GM19467 (cell line): ENCODE measurements at regions not wholly inside any gene's neighbourhood (a gene's known extent, or its start where the extent isn't known, plus 50 kb on each side); places are given as distances from the start of the nearest gene placed in this dataset.
"Not testable (repeated sequence)": the region's sequence is repeated elsewhere in the genome, so short reads cannot be mapped to it uniquely, and the experiment has no call there.

Experiments used
- ATAC-seq: cut with Tn5 transposase; IDR thresholded peaks from one replicate; pipeline ENCODE4 v1.9.1; 2021; ENCODE audit warnings: mild to moderate bottlenecking, moderate library complexity; ENCODE audit not compliant: unreplicated experiment

DNA sequence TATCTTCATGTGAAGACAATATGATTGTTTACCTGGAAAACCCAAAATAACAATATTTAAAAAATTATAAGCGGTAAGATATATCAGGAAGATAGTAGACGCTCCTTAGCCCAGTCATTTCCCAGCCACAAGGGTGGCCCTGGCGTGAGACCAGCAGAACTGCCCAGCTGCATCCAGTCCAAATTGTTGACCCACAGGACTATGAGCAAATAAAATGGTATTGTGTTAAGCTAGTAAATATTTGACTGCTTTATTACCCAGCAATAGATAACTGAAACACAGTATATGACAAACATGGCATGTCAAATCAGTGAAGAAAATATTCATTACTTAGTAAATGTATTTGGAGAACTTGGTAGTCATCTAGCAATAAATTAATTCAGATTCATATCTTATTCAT, 294.3 kb upstream of the SPAG17 start:
- ATAC-seq = no peak

DNA sequence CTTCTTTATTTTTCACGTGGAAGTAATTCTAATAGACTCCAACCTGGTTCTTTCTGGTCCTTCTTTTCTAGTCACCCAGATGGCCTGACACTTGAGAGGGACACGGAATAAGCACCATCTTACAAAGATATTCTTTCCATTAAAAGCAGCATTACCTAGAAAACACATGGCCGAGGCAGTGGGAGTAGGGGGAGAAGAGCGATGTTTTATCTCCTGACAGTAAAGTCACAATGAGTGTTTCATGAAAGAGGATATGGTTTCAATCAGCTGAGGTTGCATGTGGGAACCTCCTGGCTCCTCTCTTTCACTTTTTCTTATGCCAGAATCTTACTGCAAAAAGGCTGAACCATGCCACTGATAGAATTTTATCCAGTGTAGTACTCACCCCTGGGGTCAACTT, 288.8 kb upstream of the SPAG17 start:
- ATAC-seq = no peak

DNA sequence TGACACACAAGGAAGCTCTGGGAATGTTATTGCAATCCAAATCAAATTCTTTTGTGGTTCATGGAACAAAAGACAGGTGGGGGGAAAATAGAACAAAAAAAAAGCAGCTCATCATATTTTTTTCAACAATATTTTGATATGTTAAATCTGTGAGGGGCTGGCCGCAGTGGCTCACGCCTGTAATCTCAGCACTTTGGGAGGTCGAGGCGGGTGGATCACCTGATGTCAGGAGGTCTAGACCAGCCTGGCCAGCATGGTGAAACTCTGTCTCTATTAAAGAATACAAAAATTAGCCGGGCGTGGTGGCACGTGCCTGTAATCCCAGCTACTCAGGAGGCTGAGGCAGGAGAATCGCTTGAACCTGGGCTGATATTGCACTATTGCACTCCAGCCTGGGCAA, 279.4 kb upstream of the SPAG17 start:
- ATAC-seq = not testable (repeated sequence)

DNA sequence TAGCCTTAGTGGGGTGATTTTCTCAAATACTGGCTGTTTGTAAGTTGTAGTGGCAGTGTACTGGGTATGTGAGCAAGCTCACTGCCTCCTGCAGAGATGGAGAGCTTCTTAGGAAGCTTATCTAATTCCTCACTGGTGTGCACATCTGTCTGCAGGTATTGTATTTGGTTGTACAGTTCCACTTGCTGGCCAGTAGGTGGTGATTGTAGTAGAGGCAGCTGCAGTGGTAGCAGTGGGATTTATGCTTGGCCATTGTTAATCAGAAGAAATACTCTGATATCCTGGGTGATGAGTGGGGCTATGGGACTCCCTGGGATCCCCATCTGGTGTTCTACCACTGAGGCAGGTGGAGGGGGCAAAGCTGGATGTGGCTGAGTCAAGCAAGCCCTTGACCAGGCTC, 276.1 kb upstream of the SPAG17 start:
- no peak for ATAC-seq

DNA sequence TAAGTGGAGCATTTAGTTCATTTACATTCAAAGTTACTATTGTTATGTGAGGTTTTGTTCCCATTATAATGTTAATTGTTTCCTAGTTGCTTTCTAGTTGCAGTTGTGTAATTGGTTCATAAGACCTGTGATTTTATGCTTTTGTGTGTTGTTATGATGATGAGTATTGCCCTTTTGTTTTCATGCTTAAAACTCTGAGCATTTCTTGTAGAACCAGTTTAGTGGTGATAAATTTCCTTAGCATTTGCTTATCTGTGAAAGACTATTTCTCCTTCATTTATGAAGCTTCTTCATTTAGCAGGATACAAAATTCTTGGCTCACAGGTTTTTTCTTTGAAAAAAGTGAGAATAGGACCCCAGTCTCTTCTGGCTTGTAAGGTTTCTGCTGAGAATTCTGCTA, 274.8 kb upstream of the SPAG17 start:
- no peak for ATAC-seq

DNA sequence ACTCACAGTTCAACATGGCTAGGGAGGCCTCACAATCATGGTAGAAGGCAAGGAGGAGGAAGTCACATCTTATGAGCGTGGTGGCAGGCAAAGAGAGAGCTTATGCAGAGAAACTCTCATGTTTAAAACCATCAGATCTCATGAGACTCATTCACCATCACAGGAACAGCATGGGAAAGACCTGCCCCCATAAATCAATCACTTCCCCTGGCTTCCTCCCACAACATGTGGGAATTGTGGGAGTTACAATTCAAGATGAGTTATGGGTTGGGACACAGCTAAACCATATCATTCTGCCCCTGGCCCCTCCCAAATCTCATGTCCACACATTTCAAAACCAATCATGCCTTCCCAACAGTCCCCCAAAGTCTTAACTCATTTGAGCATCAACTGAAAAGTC, 268.8 kb upstream of the SPAG17 start:
- not testable (repeated sequence) for ATAC-seq

DNA sequence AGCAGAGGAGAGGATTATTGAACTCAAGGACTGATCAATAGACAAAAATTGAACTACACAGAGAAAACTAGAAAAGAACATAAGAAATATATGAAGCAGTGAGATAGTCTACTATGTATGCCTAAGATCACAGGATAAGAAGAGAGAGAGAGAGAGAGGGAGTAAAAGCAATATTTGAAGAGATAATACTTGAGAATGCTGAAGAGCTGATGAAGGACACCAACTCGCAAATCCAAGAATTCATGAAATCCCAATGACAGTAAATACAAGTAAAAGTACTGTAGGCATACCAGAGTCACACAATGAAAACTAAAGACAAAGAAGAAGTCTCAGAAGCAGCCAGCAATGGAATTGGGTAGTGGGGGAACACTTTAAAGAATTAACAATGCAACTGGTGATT, 260.1 kb upstream of the SPAG17 start:
- no peak for ATAC-seq

DNA sequence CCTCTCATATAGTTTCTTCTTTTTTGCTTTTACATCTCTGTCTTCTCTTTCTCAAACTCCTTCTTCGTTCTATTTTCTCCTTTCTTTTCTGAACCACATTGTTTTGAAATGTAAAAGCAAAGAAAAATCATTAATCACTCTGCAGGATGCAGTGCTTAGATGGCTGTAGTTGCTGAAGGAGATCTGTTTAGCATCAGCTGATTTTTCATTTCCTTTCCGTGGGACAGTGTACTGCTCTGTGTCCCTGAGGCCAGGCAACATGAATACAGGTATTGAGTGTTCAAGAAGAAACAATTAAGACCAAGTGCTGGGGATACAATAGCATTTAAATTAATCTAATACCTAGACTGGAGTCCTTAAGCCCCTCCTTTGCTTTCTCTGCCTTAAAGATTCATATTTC, 257.2 kb upstream of the SPAG17 start:
- no peak for ATAC-seq

DNA sequence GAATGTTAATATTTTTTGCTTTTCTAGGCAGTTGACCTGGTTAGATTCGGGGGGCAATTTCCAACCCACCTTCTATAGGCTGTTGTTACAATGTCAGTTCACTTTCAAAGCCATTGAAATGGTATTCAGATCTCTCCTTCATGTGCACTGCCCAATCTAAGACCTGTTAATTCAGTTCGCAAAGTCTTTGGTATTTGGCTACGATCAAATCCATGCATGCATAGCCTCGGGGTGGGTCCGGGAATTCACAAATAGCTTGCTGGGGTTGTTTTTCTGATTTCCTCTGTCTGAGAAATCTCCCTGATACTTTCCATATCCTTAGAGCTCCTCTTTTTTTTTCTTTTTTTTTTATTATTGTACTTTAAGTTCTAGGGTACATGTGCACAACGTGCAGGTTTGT, 252.6 kb upstream of the SPAG17 start:
- ATAC-seq = no peak

DNA sequence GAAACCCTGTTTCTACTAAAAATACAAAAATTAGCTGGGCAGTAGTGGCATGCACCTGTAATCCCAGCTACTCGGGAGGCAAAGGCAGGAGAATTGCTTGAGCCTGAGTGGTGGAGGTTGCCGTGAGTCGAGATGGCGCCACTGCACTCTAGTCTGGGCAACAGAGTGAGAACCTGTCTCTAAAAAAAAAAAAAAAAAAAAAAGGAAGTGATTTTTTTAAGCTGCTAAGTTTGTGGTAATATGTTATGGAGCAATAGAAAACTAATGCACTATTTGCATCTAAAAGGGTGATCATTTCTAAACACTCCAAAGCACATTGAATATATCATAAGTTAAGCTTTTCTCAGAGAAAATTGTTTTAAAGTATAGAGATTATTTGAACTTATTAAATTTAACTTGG, 244.8 kb upstream of the SPAG17 start:
- ATAC-seq = no peak

DNA sequence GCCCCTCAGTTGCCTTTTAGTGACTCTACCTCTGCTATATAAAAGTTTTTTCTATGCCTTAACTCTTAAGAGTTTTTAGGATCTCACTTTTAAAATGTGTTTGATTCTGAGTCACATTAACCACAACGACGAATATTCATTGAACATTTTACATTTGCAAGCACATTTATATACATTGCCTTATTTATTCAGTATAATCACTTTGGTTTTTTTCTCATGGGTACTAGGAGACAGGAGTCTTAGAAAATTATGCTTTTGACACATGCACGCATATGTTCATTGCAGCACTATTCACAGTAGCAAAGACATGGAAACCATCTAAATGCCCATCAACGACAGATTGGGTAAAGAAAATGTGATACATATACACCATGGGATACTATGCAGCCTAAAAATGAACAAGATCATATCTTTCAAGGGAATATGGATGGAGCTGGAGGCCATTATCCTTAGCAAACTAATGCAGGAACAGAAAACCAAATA, 236.9 kb upstream of the SPAG17 start:
- no peak for ATAC-seq

DNA sequence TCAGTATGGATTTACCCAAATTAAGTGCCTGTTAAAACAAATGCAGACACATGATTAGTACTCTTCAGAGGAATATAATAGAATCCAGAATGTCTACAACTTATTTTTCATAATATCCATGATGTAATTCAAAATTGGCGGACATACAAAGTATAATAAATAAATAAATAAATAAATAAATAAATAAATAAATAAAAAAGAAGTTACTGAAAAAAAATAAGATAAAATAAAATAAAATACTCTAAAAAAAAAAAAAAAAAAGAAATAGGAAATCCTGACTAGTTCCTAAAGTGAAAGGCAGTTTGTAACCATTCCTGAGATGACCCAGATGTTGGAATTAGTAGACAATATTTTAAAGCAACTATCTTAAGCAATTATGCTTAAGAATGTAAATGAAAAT, 219.0 kb upstream of the SPAG17 start:
- no peak for ATAC-seq

DNA sequence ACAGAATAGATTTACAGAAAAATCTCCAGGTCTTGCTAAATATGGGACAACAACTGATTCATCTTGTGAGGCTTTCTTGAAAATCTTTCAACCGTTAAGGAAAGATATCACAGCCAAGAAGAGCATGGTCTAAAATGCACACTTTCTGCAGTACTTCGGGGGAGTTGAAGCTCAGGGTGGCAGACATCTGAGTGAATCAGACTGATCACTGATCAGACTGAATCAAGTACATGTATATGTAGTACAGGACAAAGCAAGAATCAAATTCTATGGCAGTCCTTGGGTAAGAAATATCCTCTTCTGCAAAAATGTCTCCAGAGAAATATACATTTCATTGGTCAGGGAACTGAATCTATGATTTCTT, 212.4 kb upstream of the SPAG17 start:
- ATAC-seq = no peak

DNA sequence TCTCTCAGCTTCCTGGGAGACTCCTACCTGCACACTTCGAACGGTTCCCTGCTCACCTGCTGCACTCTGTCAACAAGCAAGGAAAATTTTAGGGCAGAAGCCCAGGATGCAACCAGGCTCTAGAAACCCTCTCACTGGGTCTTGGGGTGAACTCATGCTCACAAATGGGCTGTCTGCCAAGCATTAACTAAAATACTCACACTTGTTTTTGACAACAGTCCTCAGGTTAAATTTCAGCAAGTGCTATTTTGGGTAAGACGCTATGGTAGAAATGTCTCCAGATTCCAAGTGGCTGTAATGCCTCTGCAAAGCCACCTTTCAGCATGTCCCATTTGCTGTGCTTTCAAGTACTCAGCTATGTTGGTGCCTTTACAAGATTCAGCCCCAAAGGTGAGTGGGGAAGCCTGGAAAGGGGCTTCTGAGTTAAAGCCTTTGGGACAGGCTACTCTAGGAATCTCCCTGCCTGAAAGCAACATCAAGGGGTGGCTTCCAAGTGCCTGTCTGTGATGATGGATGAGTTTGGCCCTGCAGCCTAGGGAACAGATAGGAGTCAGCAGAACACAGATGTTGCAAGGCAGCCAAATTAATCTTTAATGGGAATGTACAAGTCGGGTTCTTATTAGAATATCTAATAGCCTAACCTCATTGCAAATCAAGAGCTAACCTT, 211.9 kb upstream of the SPAG17 start:
- no peak for ATAC-seq

DNA sequence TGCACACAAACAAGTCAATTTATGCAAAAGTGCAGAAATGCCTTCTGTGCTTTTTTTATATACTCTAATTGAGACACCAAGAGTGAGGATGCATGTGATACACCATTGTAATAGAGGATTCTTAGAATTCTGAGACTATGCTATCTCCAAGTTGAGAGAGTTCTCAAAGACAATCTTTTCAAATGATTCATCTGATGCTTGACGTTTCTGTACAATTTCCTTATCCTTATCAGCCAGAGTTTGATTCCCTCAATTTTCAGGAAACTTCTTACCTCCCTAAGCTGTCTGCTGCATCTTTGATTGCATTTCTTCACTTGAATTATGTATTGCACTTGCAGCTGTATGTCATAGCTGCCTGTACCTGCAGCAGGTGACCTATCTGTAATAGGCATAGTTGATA, 211.3 kb upstream of the SPAG17 start:
- no peak for ATAC-seq

DNA sequence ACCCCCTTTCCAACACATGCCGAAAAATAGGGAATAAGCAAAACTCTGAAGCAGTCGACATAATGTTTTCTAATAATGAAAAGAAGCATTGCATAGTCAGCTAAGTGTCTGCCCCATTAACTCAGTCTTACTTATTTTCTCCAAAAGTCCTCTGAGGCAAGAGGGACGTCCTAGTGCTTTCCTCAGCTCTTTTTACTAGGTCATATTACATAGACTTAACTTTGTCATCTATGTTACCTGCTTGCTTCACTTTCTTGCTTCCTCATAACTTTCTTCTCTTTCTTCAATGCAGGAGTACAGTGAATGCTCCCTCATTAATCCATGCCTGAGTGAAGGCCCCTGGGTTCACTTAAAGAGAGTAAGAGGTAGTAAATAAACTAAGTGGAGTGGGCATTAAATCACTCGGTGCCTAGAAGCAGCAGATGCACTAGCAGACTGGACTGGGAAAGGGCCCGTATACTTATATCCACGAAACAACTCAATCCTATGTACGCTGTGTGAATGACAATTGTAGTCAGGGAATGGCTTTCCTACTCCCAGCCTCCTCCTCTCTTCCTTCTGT, 210.5 kb upstream of the SPAG17 start:
- ATAC-seq = no peak

DNA sequence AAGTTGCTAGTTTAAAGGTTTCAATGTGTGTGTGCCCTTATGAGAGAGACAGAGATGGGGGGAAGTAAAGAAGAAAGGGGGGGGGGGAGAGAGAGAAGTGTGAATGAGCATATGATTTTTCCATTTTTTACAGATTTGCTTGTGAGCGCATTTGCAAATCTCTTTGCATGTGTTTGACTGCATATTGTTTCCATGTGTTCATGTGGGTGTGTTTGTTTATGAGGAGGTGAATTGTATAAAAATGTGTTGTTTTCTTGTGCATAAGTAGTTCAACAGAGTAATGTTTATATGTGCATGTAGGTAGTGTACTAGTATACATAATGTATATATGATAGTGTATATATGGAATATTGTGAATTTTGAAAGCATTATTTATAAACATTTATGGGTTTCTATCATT, 205.9 kb upstream of the SPAG17 start:
- no peak for ATAC-seq

DNA sequence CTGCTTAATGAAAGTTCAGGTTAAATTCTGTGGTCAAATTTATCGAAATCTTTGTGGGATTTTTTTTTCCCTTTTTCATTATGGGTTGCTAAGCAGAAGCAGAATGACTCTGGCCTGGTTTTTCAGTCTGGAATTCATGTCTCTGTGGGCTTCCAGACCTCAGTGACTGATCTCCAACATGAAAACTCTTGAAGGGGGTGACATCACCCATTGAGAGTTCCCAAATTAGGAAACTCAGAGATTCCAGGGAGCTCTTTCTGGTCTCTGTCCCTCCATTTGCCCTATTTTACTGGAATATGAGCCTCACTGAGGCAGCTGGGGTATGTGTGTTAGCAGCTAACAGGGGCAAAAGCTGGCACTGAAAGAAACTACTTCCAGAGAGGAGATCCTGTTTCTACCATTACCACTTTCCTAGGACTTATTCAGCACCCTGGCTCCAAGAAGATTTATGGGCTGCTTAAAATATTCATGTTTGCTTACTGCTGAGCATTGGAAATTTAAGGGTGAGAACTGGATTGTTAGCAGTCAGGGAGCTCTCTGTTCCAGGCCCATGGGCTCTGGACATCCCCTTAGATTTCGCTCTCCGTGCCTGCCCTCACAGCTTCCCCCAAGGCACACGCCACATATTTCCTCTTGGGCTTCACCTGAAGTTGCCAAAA, 203.4 kb upstream of the SPAG17 start:
- no peak for ATAC-seq

DNA sequence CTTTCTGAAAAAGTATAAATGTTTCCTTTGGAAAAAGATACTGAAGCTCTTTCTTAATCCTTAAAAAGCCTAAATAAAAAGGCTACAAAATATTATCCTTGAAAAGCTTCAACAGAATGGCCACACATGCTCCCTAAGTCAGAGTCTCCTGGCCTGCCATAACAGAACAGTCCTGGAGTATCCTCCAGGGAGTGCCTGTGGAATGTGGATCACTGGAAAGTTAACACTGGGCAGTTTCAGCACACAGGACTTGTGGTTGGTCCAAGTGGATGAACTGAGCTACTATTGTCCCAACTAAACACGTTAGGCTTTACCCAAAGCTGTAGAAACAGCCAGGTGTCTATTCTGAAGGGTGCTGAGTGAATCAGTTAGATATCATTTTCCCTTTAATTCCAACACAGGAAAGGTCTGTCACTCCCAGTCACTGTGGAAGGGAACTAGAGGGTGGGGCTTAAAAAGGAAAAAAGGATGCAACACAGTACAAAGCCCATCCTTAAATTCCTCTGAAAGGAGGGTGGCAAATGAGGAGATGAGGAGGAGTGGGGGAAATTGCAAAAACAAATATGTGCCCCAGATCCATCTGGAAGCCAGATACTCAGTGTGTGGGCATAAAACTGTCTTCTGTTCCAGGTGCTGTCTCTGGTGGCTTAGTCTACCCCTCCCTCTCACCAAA, 196.3 kb upstream of the SPAG17 start:
- ATAC-seq = no peak

DNA sequence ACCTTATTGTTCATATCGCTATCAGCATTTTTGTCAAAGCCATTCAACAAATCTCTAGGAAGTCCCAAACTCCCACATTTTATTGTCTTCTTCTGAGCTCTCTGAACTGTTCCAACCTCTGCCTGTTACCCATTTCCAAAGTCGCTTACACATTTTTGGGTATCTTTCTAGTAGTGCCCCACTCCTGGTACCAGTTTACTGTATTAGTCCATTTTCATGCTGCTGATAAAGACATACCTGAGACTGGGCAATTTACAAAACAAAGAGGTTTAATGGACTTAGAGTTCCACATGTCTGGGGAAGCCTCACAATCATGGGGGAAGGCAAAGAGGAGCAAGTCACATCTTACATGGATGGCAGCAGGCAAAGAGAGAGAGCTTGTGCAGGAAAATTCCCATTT, 192.2 kb upstream of the SPAG17 start:
- ATAC-seq = not testable (repeated sequence)

DNA sequence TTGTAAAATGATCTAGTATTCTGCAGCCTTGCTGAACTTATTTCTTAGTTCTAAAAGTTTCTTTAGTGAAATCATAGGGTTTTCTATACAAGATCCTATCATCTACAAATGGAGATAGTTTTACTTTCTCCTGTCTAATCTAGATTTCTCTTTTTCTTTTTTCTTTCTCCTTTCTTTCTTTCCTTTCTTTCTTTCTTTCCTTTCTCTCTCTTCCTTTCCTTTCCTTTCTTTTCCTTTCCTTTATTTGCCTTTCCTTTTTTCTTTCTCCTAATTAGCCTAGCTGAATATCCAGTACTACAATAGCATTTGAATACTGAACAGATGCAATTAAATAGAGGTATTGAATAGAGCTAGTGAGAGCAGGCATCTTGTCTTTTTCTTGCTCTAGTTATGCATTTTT, 186.6 kb upstream of the SPAG17 start:
- no peak for ATAC-seq

DNA sequence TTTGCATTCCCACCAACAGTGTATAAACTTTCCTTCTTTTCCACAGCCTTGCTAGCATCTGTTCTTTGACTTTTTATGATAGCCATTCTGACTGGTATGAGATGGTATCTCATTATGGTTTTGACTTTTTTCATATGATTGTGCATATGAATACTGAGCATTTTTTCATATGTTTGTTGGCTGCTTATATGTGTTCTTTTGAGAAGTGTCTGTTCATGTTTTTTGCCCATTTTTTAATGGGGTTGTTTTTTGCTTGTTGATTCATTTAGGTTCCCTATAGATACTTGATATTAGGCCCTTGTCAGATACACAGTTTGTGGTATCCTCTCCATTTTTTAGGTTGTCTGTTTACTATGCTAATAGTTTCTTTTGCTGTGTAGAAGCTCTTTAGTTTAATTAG, 185.8 kb upstream of the SPAG17 start:
- ATAC-seq = no peak
